Neural cell (in vitro differentiated cells): ENCODE measurements at regions not wholly inside any gene's neighbourhood (a gene's known extent, or its start where the extent isn't known, plus 50 kb on each side); places are given as distances from the start of the nearest gene placed in this dataset.

Source experiments
- H2AFZ ChIP-seq: fragments of 200-600, 300-800 bp; sonication (generic), shearing (Covaris generic); 2 replicates; pipeline ENCODE4 v1.6.0; 2014; ENCODE audit warnings: low read depth, mild to moderate bottlenecking, antibody characterized with exemption, low read length, moderate library complexity
- H3F3A ChIP-seq: fragments of 200-600 bp; shearing (Covaris generic); 2 replicates; pipeline ENCODE4 v1.6.1; 2016; ENCODE audit warnings: mild to moderate bottlenecking, moderate library complexity, mixed read lengths, antibody characterized with exemption, low read length; ENCODE audit not compliant: insufficient read depth, poor library complexity, severe bottlenecking
- H3K27ac ChIP-seq: fragments of 200-600, 300-800 bp; sonication (generic), shearing (Covaris generic); 2 replicates; pipeline ENCODE4 v1.5.1; 2014; ENCODE audit warnings: mild to moderate bottlenecking, low read length, moderate library complexity
- H3K27me3 ChIP-seq: fragments of 300-800, 200-600 bp; sonication (generic), shearing (Covaris generic); 2 replicates; pipeline ENCODE4 v1.6.0; 2014; ENCODE audit warnings: mild to moderate bottlenecking, low read depth, low read length, moderate library complexity; ENCODE audit not compliant: insufficient read depth
- H3K36me3 ChIP-seq: fragments of 300-800, 200-600 bp; sonication (generic), shearing (Covaris generic); 2 replicates; pipeline ENCODE4 v1.5.1; 2014; ENCODE audit warnings: mild to moderate bottlenecking, antibody characterized with exemption, low read length, moderate library complexity; ENCODE audit not compliant: insufficient read depth
- H3K4me2 ChIP-seq: fragments of 300-800, 200-600 bp; sonication (generic), shearing (Covaris generic); 2 replicates; pipeline ENCODE4 v1.6.0; 2014; ENCODE audit warnings: mild to moderate bottlenecking, low read length
- H3K4me3 ChIP-seq: fragments of 300-800, 200-600 bp; sonication (generic), shearing (Covaris generic); 2 replicates; pipeline ENCODE4 v1.5.1; 2014; ENCODE audit warnings: mild to moderate bottlenecking, low read length, moderate library complexity
- H3K79me2 ChIP-seq: fragments of 200-600 bp; shearing (Covaris generic); replicated peaks from 2 replicates; pipeline ENCODE4 v1.6.0; 2014; ENCODE audit warnings: mild to moderate bottlenecking, low read length, moderate library complexity; ENCODE audit not compliant: insufficient read depth
- H3K9ac ChIP-seq: fragments of 300-800, 200-600 bp; sonication (generic), shearing (Covaris generic); 2 replicates; pipeline ENCODE4 v1.6.1; 2016; ENCODE audit warnings: mild to moderate bottlenecking, low read length, mixed read lengths
- H3K9me2 ChIP-seq: fragments of 200-600 bp; shearing (Covaris generic); 2 replicates; pipeline ENCODE4 v1.6.1; 2016; ENCODE audit warnings: mild to moderate bottlenecking, low read length, mixed read lengths; ENCODE audit not compliant: insufficient read depth
- H3K9me3 ChIP-seq: fragments of 200-600, 300-800 bp; sonication (generic), shearing (Covaris generic); 2 replicates; pipeline ENCODE4 v1.6.1; 2016; ENCODE audit warnings: mild to moderate bottlenecking, mixed run types, low read length, moderate library complexity, mixed read lengths
- H4K20me1 ChIP-seq: fragments of 200-600 bp; shearing (Covaris generic); 2 replicates; pipeline ENCODE4 v1.6.1; 2016; ENCODE audit warnings: mild to moderate bottlenecking, mixed run types; ENCODE audit not compliant: insufficient read depth
- EP300 ChIP-seq: fragments of 450-650 bp; conservative IDR thresholded peaks from 2 replicates; pipeline ENCODE4 v1.6.1; 2014; ENCODE audit warnings: antibody characterized with exemption, mild to moderate bottlenecking, moderate library complexity; ENCODE audit not compliant: poor library complexity, severe bottlenecking
- EZH2 ChIP-seq: fragments of 200-600, 300-800 bp; shearing (Covaris generic), sonication (generic); IDR thresholded peaks from 2 replicates; pipeline ENCODE4 v1.6.1; 2014; ENCODE audit warnings: antibody characterized with exemption, low read length, borderline replicate concordance, mild to moderate bottlenecking; ENCODE audit not compliant: insufficient read depth, poor library complexity, severe bottlenecking
- MXI1 ChIP-seq: fragments of 450-650 bp; conservative IDR thresholded peaks from 2 replicates; pipeline ENCODE4 v1.6.1; 2014; ENCODE audit warnings: antibody characterized with exemption, mild to moderate bottlenecking; ENCODE audit not compliant: poor library complexity, severe bottlenecking
- POLR2AphosphoS5 ChIP-seq: IDR thresholded peaks from 2 replicates; pipeline ENCODE4 v1.6.1; 2012
- RAD21 ChIP-seq: fragments of 450-650 bp; conservative IDR thresholded peaks from 2 replicates; pipeline ENCODE4 v1.6.1; 2014; ENCODE audit warnings: antibody characterized with exemption, mild to moderate bottlenecking, moderate library complexity
- REST ChIP-seq: IDR thresholded peaks from 2 replicates; pipeline ENCODE4 v1.6.1; 2012; ENCODE audit warnings: borderline replicate concordance
- SMC3 ChIP-seq: fragments of 450-650 bp; conservative IDR thresholded peaks from 2 replicates; pipeline ENCODE4 v1.6.1; 2014; ENCODE audit warnings: antibody characterized with exemption, mild to moderate bottlenecking, moderate library complexity; ENCODE audit not compliant: poor library complexity
- TAF1 ChIP-seq: IDR thresholded peaks from 2 replicates; pipeline ENCODE4 v1.6.1; 2012; ENCODE audit warnings: low read depth
- TF ChIP-seq, protein P1 (sequence below): fragments of 450-650 bp; IDR thresholded peaks from 2 replicates; pipeline ENCODE4 v1.5.1; 2014; ENCODE audit warnings: antibody characterized with exemption, mild to moderate bottlenecking, moderate library complexity; ENCODE audit not compliant: poor library complexity, severe bottlenecking

GRCh38 chr5:54689411-54690251 lies 172.1 kb downstream of the SNX18 start:
- Histone ChIP-seq H3K9ac (no peak overlapping the region), H2AFZ (no peak overlapping the region), H3F3A (no peaks in the 10 kb centered on the region)

DNA sequence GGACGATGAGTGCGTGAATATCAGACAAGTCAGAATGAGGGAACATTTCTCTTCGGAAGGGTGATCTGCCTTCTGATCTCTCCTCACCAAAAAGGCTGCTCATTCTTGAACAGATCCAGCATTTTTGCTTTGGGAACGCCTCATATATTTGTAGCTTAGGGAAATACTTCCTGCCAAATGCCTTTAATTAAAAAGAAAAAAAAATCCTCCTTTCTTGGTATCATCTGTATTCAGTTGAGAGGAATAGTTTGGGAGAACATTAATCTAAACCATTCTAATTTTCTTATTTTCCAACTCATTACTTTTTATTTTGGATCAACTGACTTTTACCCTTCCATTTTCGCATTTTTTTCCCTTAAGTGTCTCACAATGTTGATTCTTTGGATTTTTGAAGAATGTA lies 163.4 kb downstream of the SNX18 start:
- Histone ChIP-seq H3K9me3 (no peaks in the 10 kb centered on the region), H3K9me2 (no peaks in the 10 kb centered on the region), H3K9ac (no peak overlapping the region), H3K4me2 (no peak overlapping the region), H3K4me3 (no peak overlapping the region), H3K27ac (no peak overlapping the region), H4K20me1 (no peaks in the 10 kb centered on the region), H3F3A (no peaks in the 10 kb centered on the region), H3K27me3 (no peaks in the 10 kb centered on the region), H3K36me3 (no peaks in the 10 kb centered on the region), H2AFZ (no peak overlapping the region), H3K79me2 (no peaks in the 10 kb centered on the region)
- TF ChIP-seq, protein P1, sequence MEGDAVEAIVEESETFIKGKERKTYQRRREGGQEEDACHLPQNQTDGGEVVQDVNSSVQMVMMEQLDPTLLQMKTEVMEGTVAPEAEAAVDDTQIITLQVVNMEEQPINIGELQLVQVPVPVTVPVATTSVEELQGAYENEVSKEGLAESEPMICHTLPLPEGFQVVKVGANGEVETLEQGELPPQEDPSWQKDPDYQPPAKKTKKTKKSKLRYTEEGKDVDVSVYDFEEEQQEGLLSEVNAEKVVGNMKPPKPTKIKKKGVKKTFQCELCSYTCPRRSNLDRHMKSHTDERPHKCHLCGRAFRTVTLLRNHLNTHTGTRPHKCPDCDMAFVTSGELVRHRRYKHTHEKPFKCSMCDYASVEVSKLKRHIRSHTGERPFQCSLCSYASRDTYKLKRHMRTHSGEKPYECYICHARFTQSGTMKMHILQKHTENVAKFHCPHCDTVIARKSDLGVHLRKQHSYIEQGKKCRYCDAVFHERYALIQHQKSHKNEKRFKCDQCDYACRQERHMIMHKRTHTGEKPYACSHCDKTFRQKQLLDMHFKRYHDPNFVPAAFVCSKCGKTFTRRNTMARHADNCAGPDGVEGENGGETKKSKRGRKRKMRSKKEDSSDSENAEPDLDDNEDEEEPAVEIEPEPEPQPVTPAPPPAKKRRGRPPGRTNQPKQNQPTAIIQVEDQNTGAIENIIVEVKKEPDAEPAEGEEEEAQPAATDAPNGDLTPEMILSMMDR: no peak
- TF ChIP-seq REST: no peak
- TF ChIP-seq MXI1: no peak
- no peak for TF ChIP-seq RAD21
- no peak for TF ChIP-seq EP300
- TF ChIP-seq SMC3: no peak
- TF ChIP-seq EZH2: no peak
- no peak for TF ChIP-seq TAF1
- TF ChIP-seq POLR2AphosphoS5: no peak

More at GRCh38 chr5:54689411-54690251, 172.1 kb downstream of the SNX18 start:
- Histone ChIP-seq H3K4me3 (no peak overlapping the region), H3K9me2 (no peaks in the 10 kb centered on the region), H4K20me1 (no peaks in the 10 kb centered on the region), H3K4me2 (no peak overlapping the region), H3K9me3 (no peaks in the 10 kb centered on the region), H3K36me3 (no peaks in the 10 kb centered on the region), H3K79me2 (no peaks in the 10 kb centered on the region), H3K27ac (no peak overlapping the region), H3K27me3 (no peaks in the 10 kb centered on the region)
- TF ChIP-seq RAD21 (no peak), MXI1 (no peak), POLR2AphosphoS5 (no peak)
